CD4-positive, alpha-beta T cell (primary cell): ENCODE measurements at regions not wholly inside any gene's neighbourhood (a gene's known extent, or its start where the extent isn't known, plus 50 kb on each side); places are given as distances from the start of the nearest gene placed in this dataset.

Experiments used
- ATAC-seq: fragments of 200-7000 bp; cut with Tn5 transposase; one replicate; pipeline ENCODE4 v1.10.0; 2022; ENCODE audit warnings: mild to moderate bottlenecking; ENCODE audit not compliant: poor library complexity
- CTCF ChIA-PET: fragments of 350-600 bp; sonication (Branson Sonifier 250); formaldehyde crosslinking; loops from one replicate; lab custom pipeline; 2021; ENCODE audit warnings: antibody characterized with exemption, inconsistent platforms; lab: Charles Lee
- POLR2A ChIA-PET: fragments of 350-600 bp; sonication (Branson Sonifier 250); formaldehyde crosslinking; loops from one replicate; lab custom pipeline; 2021; ENCODE audit warnings: antibody characterized with exemption, inconsistent platforms; lab: Charles Lee
- DNase-seq, 14 experiments: peaks; one replicate each; pipeline ENCODE4 v3.0.0-alpha.2; 2013 to 2020; ENCODE audit warnings: mixed read lengths in 2 of 14
- H3K27ac ChIP-seq, 2 donors: one replicate each; pipeline versions ENCODE4 v1.5.1 to v1.7.0; 2013; ENCODE audit warnings: low read length in 2 of 2, low read depth in 1 of 2, mild to moderate bottlenecking in 1 of 2
- H3K27me3 ChIP-seq, 2 experiments: 1 replicate in 1 of 2; 2 replicates in 1 of 2; pipeline versions ENCODE4 v1.6.1 to v1.7.0; 2013; ENCODE audit warnings: low read length in 2 of 2, control low read depth in 1 of 2, mild to moderate bottlenecking in 1 of 2, moderate library complexity in 1 of 2; ENCODE audit not compliant: insufficient read depth in 2 of 2, control insufficient read depth in 1 of 2
- H3K36me3 ChIP-seq: one replicate; pipeline ENCODE4 v1.6.1; 2013; ENCODE audit warnings: low read length, control low read depth; ENCODE audit not compliant: insufficient read depth
- H3K4me1 ChIP-seq: one replicate; pipeline ENCODE4 v1.6.1; 2013; ENCODE audit warnings: low read length, control low read depth; ENCODE audit not compliant: insufficient read depth
- H3K4me3 ChIP-seq: one replicate; pipeline ENCODE4 v1.5.1; 2013; ENCODE audit warnings: mild to moderate bottlenecking, low read length, moderate library complexity
- H3K9me3 ChIP-seq, 2 experiments: 1 replicate in 1 of 2; 2 replicates in 1 of 2; pipeline versions ENCODE4 v1.6.1 to v1.7.0; 2013; ENCODE audit warnings: low read length in 2 of 2, mild to moderate bottlenecking in 2 of 2, control low read depth in 1 of 2, moderate library complexity in 1 of 2; ENCODE audit not compliant: control insufficient read depth in 1 of 2, insufficient read depth in 1 of 2
- H3K27ac Mint-ChIP-seq: one replicate; pipeline ENCODE4 v1.8.0; 2020; ENCODE audit warnings: mixed read lengths
- H3K27me3 Mint-ChIP-seq: one replicate; pipeline ENCODE4 v1.8.0; 2021; ENCODE audit warnings: mixed read lengths
- H3K36me3 Mint-ChIP-seq: one replicate; pipeline ENCODE4 v1.8.0; 2021; ENCODE audit warnings: low read depth, mixed read lengths
- H3K4me1 Mint-ChIP-seq: one replicate; pipeline ENCODE4 v1.8.0; 2021; ENCODE audit warnings: low read depth, mixed read lengths
- H3K4me3 Mint-ChIP-seq: one replicate; pipeline ENCODE4 v1.8.0; 2020; ENCODE audit warnings: mild to moderate bottlenecking, mixed read lengths
- H3K9me3 Mint-ChIP-seq: one replicate; pipeline ENCODE4 v1.8.0; 2020; ENCODE audit warnings: mixed read lengths
- intact Hi-C, 2 experiments: fragments of 100-400 bp; cut with DNase I in 1 of 2; cut with micrococcal nuclease in 1 of 2; formaldehyde crosslinking; loops; one replicate each; pipeline versions ENCODE4 v1.15.1 to v1.9.0; 2023 to 2025; cut with DNase I, micrococcal nuclease
- TF ChIP-seq, protein P1 (sequence below): fragments of 200-600 bp; IDR thresholded peaks from one replicate; pipeline ENCODE4 v1.8.0; 2022; ENCODE audit warnings: antibody characterized with exemption, mild to moderate bottlenecking

DNA sequence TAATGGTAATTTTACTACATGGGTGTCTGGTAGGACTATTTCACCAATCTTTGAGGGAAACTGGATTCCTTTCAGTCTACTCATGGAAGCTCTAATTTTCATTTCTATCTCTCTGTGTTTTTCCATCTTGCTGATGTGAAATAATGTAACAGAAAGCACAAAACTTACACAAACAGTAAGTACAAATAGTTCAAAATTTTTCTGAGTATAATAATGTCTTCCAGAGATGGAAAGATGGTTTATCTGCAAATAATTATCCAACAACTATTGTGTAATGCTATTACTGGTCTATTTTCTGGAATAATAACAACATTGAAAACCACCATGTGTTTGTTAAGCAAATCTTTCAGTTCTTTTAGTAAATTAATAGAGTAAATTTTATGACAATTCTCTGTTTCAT, 565.8 kb upstream of the MGMT start:
- peaks cover 2% of the 10 kb centered on the region for H3K9me3 Mint-ChIP-seq
- POLR2A ChIA-PET: no interaction called here
- H3K4me1 Mint-ChIP-seq: peaks cover 7% of the 10 kb centered on the region
- Histone ChIP-seq H3K9me3 (peaks cover 0 to 5% of the 10 kb centered on the region in 2 experiments), H3K4me3 (no peak overlapping the region), H3K36me3 (no peaks in the 10 kb centered on the region), H3K4me1 (no peaks in the 10 kb centered on the region), H3K27ac (no peak overlapping the region), H3K27me3 (no peaks in the 10 kb centered on the region)
- CTCF ChIA-PET: no interaction called here
- H3K27me3 Mint-ChIP-seq: no peaks in the 10 kb centered on the region
- DNase-seq (no peak), ATAC-seq (no peak)
- TF ChIP-seq, protein P1, sequence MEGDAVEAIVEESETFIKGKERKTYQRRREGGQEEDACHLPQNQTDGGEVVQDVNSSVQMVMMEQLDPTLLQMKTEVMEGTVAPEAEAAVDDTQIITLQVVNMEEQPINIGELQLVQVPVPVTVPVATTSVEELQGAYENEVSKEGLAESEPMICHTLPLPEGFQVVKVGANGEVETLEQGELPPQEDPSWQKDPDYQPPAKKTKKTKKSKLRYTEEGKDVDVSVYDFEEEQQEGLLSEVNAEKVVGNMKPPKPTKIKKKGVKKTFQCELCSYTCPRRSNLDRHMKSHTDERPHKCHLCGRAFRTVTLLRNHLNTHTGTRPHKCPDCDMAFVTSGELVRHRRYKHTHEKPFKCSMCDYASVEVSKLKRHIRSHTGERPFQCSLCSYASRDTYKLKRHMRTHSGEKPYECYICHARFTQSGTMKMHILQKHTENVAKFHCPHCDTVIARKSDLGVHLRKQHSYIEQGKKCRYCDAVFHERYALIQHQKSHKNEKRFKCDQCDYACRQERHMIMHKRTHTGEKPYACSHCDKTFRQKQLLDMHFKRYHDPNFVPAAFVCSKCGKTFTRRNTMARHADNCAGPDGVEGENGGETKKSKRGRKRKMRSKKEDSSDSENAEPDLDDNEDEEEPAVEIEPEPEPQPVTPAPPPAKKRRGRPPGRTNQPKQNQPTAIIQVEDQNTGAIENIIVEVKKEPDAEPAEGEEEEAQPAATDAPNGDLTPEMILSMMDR: no peak
- H3K4me3 Mint-ChIP-seq: no peak overlapping the region
- intact Hi-C loops: no loop called here
- no peak overlapping the region for H3K27ac Mint-ChIP-seq
- no peaks in the 10 kb centered on the region for H3K36me3 Mint-ChIP-seq

GRCh38 chr10:128902031-128902710, 564.9 kb upstream of the MGMT start:
- Mint-ChIP-seq H3K4me3 (no peak overlapping the region), H3K9me3 (peaks cover 2% of the 10 kb centered on the region), H3K4me1 (peaks cover 7% of the 10 kb centered on the region), H3K27ac (no peak overlapping the region), H3K27me3 (no peaks in the 10 kb centered on the region), H3K36me3 (no peaks in the 10 kb centered on the region)
- Histone ChIP-seq H3K27ac (no peak overlapping the region), H3K9me3 (peaks cover 0 to 8% of the 10 kb centered on the region in 2 experiments), H3K4me1 (no peaks in the 10 kb centered on the region), H3K4me3 (no peak overlapping the region), H3K36me3 (no peaks in the 10 kb centered on the region), H3K27me3 (no peaks in the 10 kb centered on the region)
- CTCF ChIA-PET: no interaction called here
- TF ChIP-seq, protein P1: no peak
- ATAC-seq (no peak), DNase-seq (no peak)
- intact Hi-C loops: no loop called here
- POLR2A ChIA-PET: no interaction called here

- POLR2A ChIA-PET: no interaction called here
- CTCF ChIA-PET: no interaction called here
- intact Hi-C loops: no loop called here
- H3K27me3 ChIP-seq: no peaks in the 10 kb centered on the region
- H3K9me3 Mint-ChIP-seq: peaks cover 2% of the 10 kb centered on the region
- H3K4me1 ChIP-seq: no peaks in the 10 kb centered on the region
- no peak overlapping the region for H3K27ac ChIP-seq
- peaks cover 7% of the 10 kb centered on the region for H3K4me1 Mint-ChIP-seq
- DNase-seq: no peak
- H3K36me3 ChIP-seq: no peaks in the 10 kb centered on the region
- TF ChIP-seq, protein P1: no peak
- H3K36me3 Mint-ChIP-seq: no peaks in the 10 kb centered on the region
- H3K9me3 ChIP-seq: peaks cover 0 to 9% of the 10 kb centered on the region in 2 experiments
- ATAC-seq: no peak
- no peak overlapping the region for H3K4me3 Mint-ChIP-seq
- H3K27ac Mint-ChIP-seq: no peak overlapping the region
- no peaks in the 10 kb centered on the region for H3K27me3 Mint-ChIP-seq
- no peak overlapping the region for H3K4me3 ChIP-seq
Observed at GRCh38 chr10:128907155-128907941, 559.7 kb upstream of the MGMT start.
